K562 (cell line): ENCODE measurements at regions not wholly inside any gene's neighbourhood (a gene's known extent, or its start where the extent isn't known, plus 50 kb on each side); places are given as distances from the start of the nearest gene placed in this dataset.

Experiments
- ATAC-seq: fragments of 200-7000 bp; cut with Tn5 transposase; 3 replicates; pipeline ENCODE4 v1.9.1; 2020; ENCODE audit warnings: moderate library complexity
- BruUV-seq: library from RNA; stranded (reverse); fragments of 400-500 nt; replicated peaks from 2 replicates; lab custom pipeline; 2021; lab: Mats Ljungman, UMichigan
- CTCF ChIA-PET: fragments of 300-600 bp; formaldehyde crosslinking; extraction: SDS; loops from one replicate; lab custom pipeline; 2021; ENCODE audit warnings: low intra/inter-chr PET ratio; lab: Yijun Ruan, JAX
- POLR2A ChIA-PET: fragments of 300-600, 350-650 bp; sonication (Branson Sonifier 250); formaldehyde crosslinking; extraction: SDS; loops from one replicate; lab custom pipeline; 2021; ENCODE audit warnings: antibody characterized with exemption, inconsistent platforms; lab: Yijun Ruan, JAX
- DNase-seq, 4 experiments: peaks; one replicate each; pipeline versions ENCODE4 v3.0.0 to v3.0.0-alpha.2; 2011 to 2018; ENCODE audit warnings: low spot score in 3 of 4, mixed read lengths in 3 of 4; ENCODE audit errors: extremely low read depth in 1 of 4
- FAIRE-seq: peaks from 2 replicates; lab custom pipeline; 2011; peaks lifted over from hg19 to GRCh38; lab: Jason Lieb, UNC
- H2AFZ ChIP-seq: 2 replicates; pipeline ENCODE4 v1.6.0; 2011; ENCODE audit warnings: low read depth, low read length, control low read depth, inconsistent platforms
- H3K27ac ChIP-seq: fragments of 200-600 bp; 3 replicates; pipeline ENCODE4 v1.8.0; 2011; ENCODE audit warnings: low read depth, mild to moderate bottlenecking, control low read depth, inconsistent platforms, low read length, moderate library complexity, mixed read lengths; ENCODE audit errors: extremely low read depth
- H3K27me3 ChIP-seq, 2 experiments: fragments of 300-600 bp in 1 of 2; 2 replicates in 1 of 2; 3 replicates in 1 of 2; pipeline versions ENCODE4 v1.6.0 to v1.8.0; 2011; ENCODE audit warnings: inconsistent platforms in 2 of 2, low read length in 2 of 2, mild to moderate bottlenecking in 1 of 2, mixed read lengths in 1 of 2, moderate library complexity in 1 of 2; ENCODE audit not compliant: control insufficient read depth in 2 of 2, insufficient read depth in 2 of 2
- H3K36me3 ChIP-seq: fragments of 300-600 bp; 3 replicates; pipeline ENCODE4 v1.8.0; 2011; ENCODE audit warnings: mild to moderate bottlenecking, low read length, inconsistent platforms; ENCODE audit not compliant: control insufficient read depth, insufficient read depth
- H3K4me1 ChIP-seq, 2 experiments: fragments of 200-600 bp in 1 of 2; replicated peaks in 1 of 2; 2 replicates in 1 of 2; 3 replicates in 1 of 2; pipeline versions ENCODE4 v1.5.1 to v1.8.0; 2011; ENCODE audit warnings: inconsistent platforms in 2 of 2, low read length in 2 of 2, mild to moderate bottlenecking in 1 of 2, mixed read lengths in 1 of 2, moderate library complexity in 1 of 2; ENCODE audit not compliant: control insufficient read depth in 2 of 2, insufficient read depth in 2 of 2
- H3K4me2 ChIP-seq: 2 replicates; pipeline ENCODE4 v1.6.1; 2011; ENCODE audit warnings: low read length, control low read depth, inconsistent platforms, mixed read lengths; ENCODE audit not compliant: insufficient read depth
- H3K4me3 ChIP-seq: fragments of 200-600 bp; sonication (generic), shearing (Covaris generic); 2 replicates; pipeline ENCODE4 v1.5.1; 2016; ENCODE audit warnings: control low read depth, inconsistent platforms
- H3K79me2 ChIP-seq: fragments of 200-600 bp; 3 replicates; pipeline ENCODE4 v1.8.0; 2011; ENCODE audit warnings: low read length, inconsistent platforms; ENCODE audit not compliant: control insufficient read depth, insufficient read depth
- H3K9ac ChIP-seq, 2 experiments: 2 replicates each; pipeline versions ENCODE4 v1.6.0 to v1.6.1; 2011; ENCODE audit warnings: low read depth in 2 of 2, low read length in 2 of 2, control low read depth in 1 of 2, inconsistent platforms in 1 of 2, mild to moderate bottlenecking in 1 of 2, mixed read lengths in 1 of 2; ENCODE audit not compliant: insufficient read depth in 1 of 2
- H3K9me1 ChIP-seq: one replicate; pipeline ENCODE4 v1.6.0; 2011; ENCODE audit warnings: inconsistent platforms, mild to moderate bottlenecking, low read length, moderate library complexity; ENCODE audit not compliant: control insufficient read depth, insufficient read depth
- H3K9me3 ChIP-seq: replicated peaks from 2 replicates; pipeline ENCODE4 v1.5.1; 2011; ENCODE audit warnings: low read depth, low read length, inconsistent platforms; ENCODE audit not compliant: control insufficient read depth, insufficient read depth
- H4K20me1 ChIP-seq: replicated peaks from 2 replicates; pipeline ENCODE4 v1.6.1; 2011; ENCODE audit warnings: low read length, inconsistent platforms, mixed read lengths; ENCODE audit not compliant: control insufficient read depth, insufficient read depth
- FOXJ2 ChIP-seq: fragments of 200-800 bp; sonication (Bioruptor generic); IDR thresholded peaks from 2 replicates; pipeline ENCODE4 v1.6.1; 2016; ENCODE audit warnings: missing genetic modification characterization, missing compliant biosample characterization
- JUN ChIP-seq, 2 experiments: sonication (generic) in 1 of 2; formaldehyde crosslinking in 1 of 2; IDR thresholded peaks; 2 replicates each; pipeline versions ENCODE4 v1.6.1 to v1.8.0; 2012 to 2022; ENCODE audit warnings: borderline replicate concordance in 2 of 2, mild to moderate bottlenecking in 2 of 2, improper control_type of control experiment in 1 of 2, low read depth in 1 of 2, low read length in 1 of 2, missing genetic modification reagents in 1 of 2
- MCM5 ChIP-seq: fragments of 450-650 bp; IDR thresholded peaks from 2 replicates; pipeline ENCODE4 v1.6.1; 2016; ENCODE audit warnings: low read depth
- MEF2A ChIP-seq: IDR thresholded peaks from 2 replicates; pipeline ENCODE4 v1.6.1; 2011; ENCODE audit warnings: low read depth, mild to moderate bottlenecking, low read length, moderate library complexity; ENCODE audit not compliant: control insufficient read depth
- TBP ChIP-seq: optimal IDR thresholded peaks from 2 replicates; pipeline ENCODE3; 2011; ENCODE audit warnings: low read depth, low read length, improper control_type of control experiment
- XRCC3 ChIP-seq: fragments of 450-650 bp; IDR thresholded peaks from 2 replicates; pipeline ENCODE4 v1.6.1; 2017; ENCODE audit warnings: mild to moderate bottlenecking, moderate library complexity
- ZFP1 ChIP-seq: fragments of 450-650 bp; formaldehyde crosslinking; IDR thresholded peaks from 2 replicates; pipeline ENCODE4 v1.4.0; 2020; ENCODE audit warnings: mild to moderate bottlenecking, mixed read lengths
- ZFP30 ChIP-seq: fragments of 250-450 bp; sonication (Bioruptor Pico); IDR thresholded peaks from 2 replicates; pipeline ENCODE4 v1.8.0; 2022; ENCODE audit warnings: moderate library complexity, mild to moderate bottlenecking, inconsistent platforms, borderline replicate concordance
- ZNF444 ChIP-seq: fragments of 250-450 bp; sonication (Bioruptor Pico); IDR thresholded peaks from 2 replicates; pipeline ENCODE4 v1.4.0; 2020; ENCODE audit warnings: mild to moderate bottlenecking, moderate library complexity
- ZNF780A ChIP-seq: fragments of 250-450 bp; sonication (Bioruptor Pico); IDR thresholded peaks from 2 replicates; pipeline ENCODE4 v1.5.0; 2021; ENCODE audit warnings: mild to moderate bottlenecking
- ZSCAN29 ChIP-seq: fragments of 450-650 bp; IDR thresholded peaks from 2 replicates; pipeline ENCODE4 v1.6.1; 2017
- WGBS: fragments of 100-300 bp; shearing (Covaris generic); methylation state at CpG from one replicate; pipeline ENCODE4 v1.1.6; 2016; ENCODE audit warnings: low coverage, mixed read lengths; ENCODE audit not compliant: insufficient coverage; ENCODE audit errors: missing lambda C conversion rate; 5-methylcytosine and 5-hydroxymethylcytosine counted together
- in situ Hi-C: fragments of 300-500 bp; cut with MboI; formaldehyde crosslinking; loops from 4 replicates; pipeline ENCODE4 v1.15.0; 2018; ENCODE audit warnings: inconsistent platforms, mixed read lengths
- intact Hi-C: fragments of 100-400 bp; cut with micrococcal nuclease; formaldehyde crosslinking; loops from 2 replicates; pipeline ENCODE4 v1.14.2; 2022
- TF ChIP-seq, protein P1 (sequence below): sonication (generic); formaldehyde crosslinking; IDR thresholded peaks from 2 replicates; pipeline ENCODE4 v1.8.0; 2022; ENCODE audit warnings: missing genetic modification reagents, mild to moderate bottlenecking, borderline replicate concordance

DNA sequence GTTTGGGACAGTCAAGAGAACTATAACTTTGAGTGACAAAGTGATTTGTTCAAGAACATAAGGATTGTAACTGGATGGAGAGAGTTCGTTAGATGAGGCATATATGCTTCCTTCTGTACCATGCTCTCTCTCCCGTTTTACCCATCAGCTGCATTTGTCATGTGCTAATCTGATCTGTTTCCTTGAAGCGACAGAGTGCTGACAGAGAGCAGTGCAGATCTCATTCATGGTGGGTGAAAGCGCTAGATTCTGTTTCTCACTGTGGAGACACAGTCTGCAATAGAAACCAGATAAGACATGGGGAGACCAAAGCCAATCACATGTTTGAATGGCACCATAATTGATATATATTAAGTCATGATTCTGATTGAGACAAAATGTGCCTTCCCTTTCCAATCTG, 456.6 kb upstream of the CELF4 start:
- no peak for FAIRE-seq
- intact Hi-C loops, result no loop called here

DNA sequence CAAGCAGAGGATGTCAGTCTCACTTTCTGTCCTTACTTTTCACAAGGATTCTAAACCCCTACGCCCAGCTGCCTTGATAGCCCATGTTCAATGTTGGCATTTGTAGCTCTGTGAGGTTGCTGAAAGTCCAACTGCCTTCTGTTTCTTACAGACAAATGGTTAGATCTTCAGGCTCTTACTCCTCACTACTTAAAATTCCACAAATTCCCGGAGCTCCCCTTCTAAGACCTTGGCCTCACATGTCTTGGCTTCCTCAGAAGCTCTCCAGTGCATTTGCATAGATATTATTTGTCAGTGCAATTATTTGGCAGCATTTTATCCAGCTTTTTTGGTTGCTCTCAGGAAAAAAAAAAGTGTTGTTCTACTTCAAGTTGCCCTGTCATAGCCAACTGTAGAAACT, 453.7 kb upstream of the CELF4 start:
- Histone ChIP-seq H3K36me3 (no peaks in the 10 kb centered on the region), H3K9ac (no peak overlapping the region), H3K79me2 (no peaks in the 10 kb centered on the region), H3K27me3 (no peaks in the 10 kb centered on the region), H2AFZ (no peak overlapping the region), H3K4me2 (no peak overlapping the region), H3K9me1 (no peaks in the 10 kb centered on the region), H4K20me1 (no peaks in the 10 kb centered on the region), H3K9me3 (no peaks in the 10 kb centered on the region), H3K4me3 (no peak overlapping the region), H3K27ac (no peak overlapping the region), H3K4me1 (no peaks in the 10 kb centered on the region)
- in situ Hi-C loops (no loop called here), intact Hi-C loops (no loop called here)
- FAIRE-seq (no peak), ATAC-seq (no peak), DNase-seq (no peak)
- WGBS, result 0% methylated on average over 2 of the region's 2 CpGs
- CTCF ChIA-PET, result no interaction called here
- POLR2A ChIA-PET, result no interaction called here
- TF ChIP-seq, protein P1, sequence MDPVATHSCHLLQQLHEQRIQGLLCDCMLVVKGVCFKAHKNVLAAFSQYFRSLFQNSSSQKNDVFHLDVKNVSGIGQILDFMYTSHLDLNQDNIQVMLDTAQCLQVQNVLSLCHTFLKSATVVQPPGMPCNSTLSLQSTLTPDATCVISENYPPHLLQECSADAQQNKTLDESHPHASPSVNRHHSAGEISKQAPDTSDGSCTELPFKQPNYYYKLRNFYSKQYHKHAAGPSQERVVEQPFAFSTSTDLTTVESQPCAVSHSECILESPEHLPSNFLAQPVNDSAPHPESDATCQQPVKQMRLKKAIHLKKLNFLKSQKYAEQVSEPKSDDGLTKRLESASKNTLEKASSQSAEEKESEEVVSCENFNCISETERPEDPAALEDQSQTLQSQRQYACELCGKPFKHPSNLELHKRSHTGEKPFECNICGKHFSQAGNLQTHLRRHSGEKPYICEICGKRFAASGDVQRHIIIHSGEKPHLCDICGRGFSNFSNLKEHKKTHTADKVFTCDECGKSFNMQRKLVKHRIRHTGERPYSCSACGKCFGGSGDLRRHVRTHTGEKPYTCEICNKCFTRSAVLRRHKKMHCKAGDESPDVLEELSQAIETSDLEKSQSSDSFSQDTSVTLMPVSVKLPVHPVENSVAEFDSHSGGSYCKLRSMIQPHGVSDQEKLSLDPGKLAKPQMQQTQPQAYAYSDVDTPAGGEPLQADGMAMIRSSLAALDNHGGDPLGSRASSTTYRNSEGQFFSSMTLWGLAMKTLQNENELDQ (CRISPR knock-in tag), result no peak
- TF ChIP-seq XRCC3 (no peak), TBP (no peak), JUN (IDR thresholded peaks at IDR 0.05; ENCODE audit: borderline replicate concordance, low read depth, low read length) (no peak), JUN (CRISPR knock-in tag; IDR thresholded peaks at IDR 0.05; ENCODE audit: borderline replicate concordance) (no peak)
- no TSS peak for BruUV-seq

More for the DNA sequence above, 456.6 kb upstream of the CELF4 start:
- TF ChIP-seq FOXJ2 (tag), result no peak
- no peak for TF ChIP-seq MEF2A
- TF ChIP-seq MCM5, result no peak
- TF ChIP-seq ZFP30 (CRISPR knock-in tag), result no peak
- TF ChIP-seq ZSCAN29, result no peak
- no peak for TF ChIP-seq ZFP1
- TF ChIP-seq ZNF444 (CRISPR knock-in tag), result no peak
- TF ChIP-seq ZNF780A (CRISPR knock-in tag), result no peak
- TF ChIP-seq, all 486 proteins: peak for 0
- Histone ChIP-seq H3K27me3 (no peaks in the 10 kb centered on the region), H2AFZ (no peak overlapping the region), H3K4me2 (no peak overlapping the region), H3K9ac (no peak overlapping the region), H3K4me3 (no peak overlapping the region), H3K4me1 (no peaks in the 10 kb centered on the region), H3K27ac (no peak overlapping the region), H3K9me1 (no peaks in the 10 kb centered on the region), H4K20me1 (no peaks in the 10 kb centered on the region), H3K79me2 (no peaks in the 10 kb centered on the region), H3K9me3 (no peaks in the 10 kb centered on the region), H3K36me3 (no peaks in the 10 kb centered on the region)
- POLR2A ChIA-PET, result no interaction called here
- in situ Hi-C loops, result no loop called here
- WGBS, result 1% methylated on average over 4 of the region's 4 CpGs
- no TSS peak for BruUV-seq
- DNase-seq (no peak), ATAC-seq (no peak)
- CTCF ChIA-PET, result no interaction called here
